HUDEP-2 (cell line): ENCODE measurements at regions not wholly inside any gene's neighbourhood (a gene's known extent, or its start where the extent isn't known, plus 50 kb on each side); places are given as distances from the start of the nearest gene placed in this dataset.
"Not testable (repeated sequence)": the region's sequence is repeated elsewhere in the genome, so short reads cannot be mapped to it uniquely, and the experiment has no call there.

Experiments
- DNase-seq, 76 experiments: peaks; one replicate each; lab custom pipeline; 2025; ENCODE audit not compliant: unreplicated experiment in 76 of 76; lab: John Stamatoyannopoulos, UW

GRCh38 chr3:59372346-59372745 is 322.5 kb upstream of the CFAP20DC start:
- DNase-seq: no peak

GRCh38 chr3:59368900-59369675 is 319.3 kb upstream of the CFAP20DC start:
- no peak for DNase-seq

GRCh38 chr3:59367150-59367549 is 317.3 kb upstream of the CFAP20DC start:
- DNase-seq: no peak

- no peak for DNase-seq
Measured at GRCh38 chr3:59366218-59366617, 316.4 kb upstream of the CFAP20DC start.

GRCh38 chr3:59364496-59364895 is 314.7 kb upstream of the CFAP20DC start:
- DNase-seq: no peak

GRCh38 chr3:59360312-59360711 is 310.5 kb upstream of the CFAP20DC start:
- not testable (repeated sequence) for DNase-seq

GRCh38 chr3:59341459-59341858 is 291.6 kb upstream of the CFAP20DC start:
- no peak for DNase-seq

- no peak for DNase-seq
Measured at GRCh38 chr3:59339818-59340217, 290.0 kb upstream of the CFAP20DC start.

- DNase-seq: no peak
Measured at GRCh38 chr3:59338934-59339333, 289.1 kb upstream of the CFAP20DC start.

GRCh38 chr3:59335338-59335737 is 285.5 kb upstream of the CFAP20DC start:
- no peak for DNase-seq

- no peak for DNase-seq
Measured at GRCh38 chr3:59334585-59334984, 284.8 kb upstream of the CFAP20DC start.

GRCh38 chr3:59327376-59327808 is 277.6 kb upstream of the CFAP20DC start:
- DNase-seq: no peak

- no peak for DNase-seq
Measured at GRCh38 chr3:59326246-59327024, 276.6 kb upstream of the CFAP20DC start.

- DNase-seq: no peak
Measured at GRCh38 chr3:59321881-59322540, 272.2 kb upstream of the CFAP20DC start.

- DNase-seq: no peak
Measured at GRCh38 chr3:59320080-59320479, 270.3 kb upstream of the CFAP20DC start.

- DNase-seq: no peak
Measured at GRCh38 chr3:59319442-59319841, 269.6 kb upstream of the CFAP20DC start.

- DNase-seq: no peak
Measured at GRCh38 chr3:59318881-59319280, 269.1 kb upstream of the CFAP20DC start.

GRCh38 chr3:59317386-59317785 is 267.6 kb upstream of the CFAP20DC start:
- no peak for DNase-seq

- no peak for DNase-seq
Measured at GRCh38 chr3:59316688-59317275, 267.0 kb upstream of the CFAP20DC start.

- peak in 6 of 76 experiments; percentile 3 to 36 (median 15) for DNase-seq
Measured at GRCh38 chr3:59313365-59313764, 263.5 kb upstream of the CFAP20DC start.

GRCh38 chr3:59311231-59311630 is 261.4 kb upstream of the CFAP20DC start:
- DNase-seq: no peak
